ENCODE measurements at regions not wholly inside any gene's neighbourhood (a gene's known extent, or its start where the extent isn't known, plus 50 kb on each side); places are given as distances from the start of the nearest gene placed in this dataset.

DNA sequence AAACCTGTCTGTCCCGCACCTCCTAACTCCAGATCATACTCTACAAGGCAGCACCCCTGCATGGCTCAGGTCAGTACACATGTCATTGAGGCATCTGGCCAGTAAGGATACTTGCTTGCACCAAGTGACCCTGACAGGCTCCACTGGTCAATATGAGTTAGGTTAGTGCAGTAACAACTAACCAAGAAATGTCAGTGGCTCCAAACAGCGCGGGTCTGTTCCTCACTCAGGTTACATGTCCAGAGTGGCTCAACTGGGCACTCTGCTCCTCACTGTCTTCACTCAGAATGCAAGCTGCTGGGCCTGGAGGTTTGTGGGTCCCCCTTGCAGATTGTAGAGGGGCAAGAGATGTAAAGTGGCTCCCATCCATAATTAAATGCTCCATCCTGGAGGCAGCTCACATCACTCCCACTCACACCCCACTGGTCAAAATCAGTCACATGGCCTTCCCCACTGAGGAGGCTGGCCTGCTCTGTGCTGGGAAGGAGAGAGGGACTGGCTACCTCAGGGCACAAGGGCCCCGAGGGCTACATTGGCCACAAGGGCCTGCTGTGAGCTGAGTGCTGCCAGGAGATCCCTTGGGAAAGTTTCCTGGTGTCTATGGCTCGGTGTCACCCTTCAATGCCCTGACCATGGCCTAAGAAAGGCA lies 109.1 kb upstream of the GDF10 start:
- no peak for DNase-seq

GRCh38 chr10:47192273-47192672 lies 107.7 kb upstream of the GDF10 start:
- no peak for DNase-seq

- DNase-seq = no peak
Measured at GRCh38 chr10:47193666-47194065, 106.3 kb upstream of the GDF10 start.

GRCh38 chr10:47195274-47195885 lies 104.6 kb upstream of the GDF10 start:
- DNase-seq = no peak

DNA sequence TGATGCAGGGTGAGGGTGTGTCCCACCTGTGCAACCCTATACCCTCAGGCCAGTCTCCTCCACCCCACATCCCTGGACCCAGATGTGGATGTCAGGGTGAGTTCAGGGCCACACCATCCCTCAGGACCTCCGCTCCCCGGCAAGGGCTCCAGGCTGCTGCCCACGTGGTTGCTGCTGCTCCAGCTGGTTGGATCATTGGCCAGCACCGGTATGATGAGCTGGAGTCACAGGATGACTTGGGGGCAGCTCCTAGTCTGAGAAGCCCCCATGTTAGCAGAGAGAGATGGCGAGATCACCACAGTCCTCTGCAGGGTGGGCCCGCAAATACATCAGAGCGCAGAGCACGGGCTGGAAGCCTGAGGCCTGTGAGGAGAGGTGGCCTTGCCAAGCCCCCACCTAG lies 103.3 kb upstream of the GDF10 start:
- no peak for DNase-seq

DNA sequence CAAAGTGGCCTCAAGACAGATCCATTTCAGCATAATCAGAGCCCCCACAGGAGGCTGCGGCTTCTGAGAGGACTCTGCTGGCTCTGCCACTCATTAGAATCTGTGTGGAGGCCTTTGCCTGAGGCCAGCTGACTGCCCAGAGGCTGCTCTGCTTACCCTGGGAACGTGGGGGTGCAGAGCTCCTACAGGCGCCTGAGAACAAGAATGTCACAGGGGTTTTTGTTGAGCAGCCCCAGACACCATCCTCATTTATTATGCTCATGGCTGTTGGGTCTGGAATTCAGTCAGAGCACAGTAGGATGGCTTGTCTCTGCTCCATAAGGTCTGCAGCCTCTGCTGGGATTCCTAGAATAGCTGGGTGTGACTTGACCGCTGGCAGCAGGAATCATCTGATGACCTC lies 101.8 kb upstream of the GDF10 start:
- DNase-seq = no peak

DNA sequence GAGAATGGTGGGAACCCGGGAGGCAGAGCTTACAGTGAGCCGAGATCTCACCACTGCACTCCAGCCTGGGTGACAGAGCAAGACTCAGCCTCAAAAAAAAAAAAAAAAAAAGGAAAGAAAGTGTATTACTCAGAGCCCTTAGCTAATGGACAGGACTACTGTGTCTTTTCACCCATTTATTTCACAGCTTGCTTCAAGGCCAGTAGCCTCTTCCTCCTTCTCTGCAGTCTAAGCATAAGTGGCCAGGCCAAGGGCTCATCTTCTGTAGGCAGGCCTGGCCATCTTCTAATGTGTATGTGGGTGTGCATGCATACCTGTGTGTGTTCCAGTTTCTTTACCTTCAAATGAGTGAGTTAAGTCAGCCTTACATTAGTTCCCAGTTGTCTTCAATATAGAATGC lies 94.8 kb upstream of the GDF10 start:
- DNase-seq = no peak

- DNase-seq = no peak
Measured at GRCh38 chr10:47206449-47207280, 93.3 kb upstream of the GDF10 start.

GRCh38 chr10:47207281-47207615 lies 92.7 kb upstream of the GDF10 start:
- DNase-seq = no peak

- no peak for DNase-seq
Measured at GRCh38 chr10:47207894-47208469, 92.0 kb upstream of the GDF10 start.

DNA sequence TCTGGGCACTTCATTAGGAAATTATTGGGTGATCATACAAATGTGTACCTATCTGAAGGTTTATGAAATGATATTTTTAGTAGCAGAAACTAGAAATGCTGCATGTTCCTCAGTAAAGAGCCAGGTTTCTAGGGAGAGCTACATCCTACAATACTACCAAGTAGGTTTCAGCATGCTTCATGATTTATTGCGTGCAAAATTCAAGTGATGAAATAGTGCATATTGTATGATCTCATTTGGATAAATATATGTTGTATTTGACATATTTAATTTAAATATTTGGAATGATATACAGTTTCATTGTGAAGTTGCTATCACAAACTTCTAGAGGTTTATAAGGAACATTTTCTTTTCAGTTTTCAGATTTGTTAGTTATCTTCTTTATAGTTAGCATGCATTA lies 90.5 kb upstream of the GDF10 start:
- no peak for DNase-seq

DNA sequence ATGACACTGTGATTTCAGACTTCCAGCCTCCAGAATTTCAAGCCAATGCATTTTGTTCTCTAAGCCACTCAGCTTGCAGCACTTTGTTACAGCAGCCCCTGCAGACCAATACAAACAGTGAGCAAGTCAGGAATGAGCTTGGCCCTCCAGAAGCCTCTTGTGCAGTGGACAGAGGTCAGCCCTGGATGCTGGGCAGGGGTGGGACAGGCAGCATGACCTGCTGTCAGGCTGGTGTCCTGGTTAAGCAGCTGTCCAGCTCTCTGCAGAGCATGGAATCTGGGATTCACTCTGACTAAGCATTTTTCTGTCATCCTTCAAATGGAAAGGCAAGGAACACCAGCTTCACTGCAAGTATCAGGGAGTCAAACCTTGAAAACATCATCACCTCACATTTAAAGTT lies 85.5 kb upstream of the GDF10 start:
- DNase-seq = no peak

DNA sequence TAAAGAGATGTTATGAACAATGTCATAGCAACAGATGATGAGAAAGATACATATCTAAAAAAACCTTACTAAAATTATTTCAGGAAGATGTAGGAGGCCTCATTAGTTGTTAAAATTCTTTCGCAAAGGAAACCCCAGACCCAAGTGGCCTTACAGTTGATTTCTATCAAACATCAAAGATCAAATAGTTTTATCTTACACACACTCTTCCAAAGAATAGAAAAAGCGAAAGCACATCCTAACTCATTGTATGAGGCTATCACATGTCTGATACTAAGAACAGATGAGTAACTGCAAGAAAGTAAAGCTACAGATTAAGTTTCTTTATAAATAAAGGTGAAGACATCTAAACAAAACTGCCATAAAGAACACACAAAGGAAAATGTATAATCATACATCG lies 82.9 kb upstream of the GDF10 start:
- DNase-seq = no peak

GRCh38 chr10:47218803-47219202 lies 81.2 kb upstream of the GDF10 start:
- no peak for DNase-seq

- DNase-seq = no peak
Measured at GRCh38 chr10:47222461-47222860, 77.5 kb upstream of the GDF10 start.

DNA sequence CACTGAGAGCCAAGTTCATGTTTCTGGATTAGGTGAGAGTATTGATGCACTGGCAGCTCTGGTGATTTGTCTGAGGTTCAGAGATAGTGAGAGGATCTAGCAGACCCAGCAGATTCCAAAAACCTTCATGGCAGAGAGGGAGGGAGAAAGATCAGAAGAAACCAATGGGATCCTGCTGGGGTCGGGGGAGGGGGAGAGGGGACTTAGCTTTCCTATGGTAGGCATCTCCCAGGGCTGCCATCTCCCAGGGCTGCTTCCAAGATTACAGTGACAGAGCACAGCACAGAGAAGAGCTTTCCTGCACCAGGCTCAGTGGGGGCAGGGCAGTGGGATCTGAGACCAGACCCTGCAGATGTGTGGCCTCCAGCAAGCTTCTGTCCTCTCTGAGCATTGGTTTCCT lies 76.8 kb upstream of the GDF10 start:
- DNase-seq = no peak

DNA sequence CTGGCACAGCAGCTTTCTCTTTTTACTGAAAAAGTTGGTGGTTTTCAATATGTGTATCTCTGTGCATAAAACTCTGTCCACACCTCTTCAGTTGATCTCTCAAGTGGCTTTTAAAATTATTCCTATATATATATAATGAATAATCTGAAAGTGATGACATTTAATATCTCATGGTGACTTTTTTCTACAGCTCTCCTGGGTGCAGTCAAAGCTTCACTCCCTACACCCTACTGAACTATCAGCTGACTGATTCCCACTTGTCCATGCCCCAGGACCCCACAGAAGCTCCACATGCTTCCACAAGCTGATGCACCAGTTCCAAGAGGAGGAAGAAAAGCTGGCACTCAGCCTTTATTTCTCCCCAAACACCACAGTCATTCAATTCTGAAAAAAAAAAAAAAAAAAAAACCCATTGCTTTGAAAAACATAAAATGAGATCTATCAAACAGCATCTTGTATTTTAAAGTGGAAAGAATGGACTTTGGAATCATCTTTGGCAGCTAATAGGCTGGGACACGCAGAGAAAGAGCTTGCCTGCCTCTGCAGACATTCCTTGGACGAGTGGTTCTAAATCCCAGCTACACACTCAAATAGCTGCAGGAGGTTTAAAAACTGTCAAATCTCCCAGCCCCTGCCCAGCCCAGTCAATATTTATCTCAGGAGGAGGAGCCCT lies 75.3 kb upstream of the GDF10 start:
- DNase-seq = no peak

DNA sequence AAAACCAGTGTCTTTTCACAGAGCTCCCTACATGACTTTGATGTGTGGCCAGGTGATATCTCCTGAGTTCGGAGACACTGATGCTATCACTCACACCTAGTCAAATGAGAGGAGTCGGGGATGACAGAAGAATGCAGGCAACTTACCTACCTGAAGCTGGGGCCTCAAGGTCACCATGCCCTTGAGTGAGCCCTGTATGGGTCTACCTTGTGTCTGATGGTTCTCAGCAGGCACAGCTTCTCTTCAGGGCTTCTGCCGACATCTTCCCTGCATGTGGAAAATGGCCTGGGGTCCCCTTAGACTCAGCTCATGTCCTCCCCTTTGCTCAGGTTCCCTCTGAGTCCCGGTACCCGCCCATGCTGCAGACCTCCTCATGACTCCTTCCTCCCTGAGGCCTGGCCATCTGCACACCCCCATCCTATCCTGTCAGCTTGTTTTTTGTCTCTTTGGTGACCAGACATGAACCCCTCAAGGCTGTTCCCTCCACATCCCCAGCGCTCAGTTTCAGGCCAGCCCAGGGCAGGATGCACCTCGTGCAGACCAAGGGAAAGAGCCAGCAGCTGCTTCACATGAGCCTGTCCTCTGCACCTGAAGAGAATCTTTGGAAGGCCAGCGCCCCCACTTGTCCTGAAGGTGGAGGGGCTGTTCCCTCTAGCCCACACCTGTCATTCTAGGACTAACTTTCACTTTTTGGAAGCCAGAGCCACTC lies 74.6 kb upstream of the GDF10 start:
- DNase-seq = no peak

DNA sequence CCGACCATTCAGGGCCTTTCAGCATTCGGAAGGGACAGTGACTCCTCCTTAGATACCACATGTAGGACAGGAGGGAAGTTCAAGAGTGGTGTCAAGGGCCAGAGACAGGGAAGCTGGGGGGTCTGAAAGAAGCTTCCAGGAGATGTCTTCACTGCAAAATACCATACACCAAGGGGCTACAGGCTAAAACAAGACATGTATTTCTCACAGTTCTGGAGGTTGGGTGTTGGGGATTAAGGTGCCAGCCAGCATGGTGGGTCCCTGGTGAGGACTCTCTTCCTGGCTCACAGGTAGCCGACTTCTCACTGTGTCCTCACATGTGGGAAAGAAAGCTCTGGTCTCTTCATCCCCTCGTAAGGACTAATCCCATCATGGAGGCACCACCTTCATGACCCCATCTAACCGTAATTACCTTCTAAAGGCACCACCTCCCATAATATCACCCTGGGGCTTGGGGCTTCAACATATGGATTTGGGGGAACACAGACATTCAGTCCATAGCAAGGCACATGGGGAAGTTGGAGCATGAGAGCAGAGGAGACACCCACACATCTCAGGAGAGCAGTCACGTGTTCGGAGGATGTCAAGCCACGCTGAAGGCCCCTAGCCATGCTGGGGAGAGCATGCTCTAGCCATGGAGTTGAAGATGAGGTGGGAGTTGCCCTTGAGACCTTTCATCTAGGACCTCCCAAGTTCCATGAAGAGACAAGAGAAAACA lies 73.9 kb upstream of the GDF10 start:
- no peak for DNase-seq

GRCh38 chr10:47230482-47230881 lies 69.5 kb upstream of the GDF10 start:
- DNase-seq = no peak

DNA sequence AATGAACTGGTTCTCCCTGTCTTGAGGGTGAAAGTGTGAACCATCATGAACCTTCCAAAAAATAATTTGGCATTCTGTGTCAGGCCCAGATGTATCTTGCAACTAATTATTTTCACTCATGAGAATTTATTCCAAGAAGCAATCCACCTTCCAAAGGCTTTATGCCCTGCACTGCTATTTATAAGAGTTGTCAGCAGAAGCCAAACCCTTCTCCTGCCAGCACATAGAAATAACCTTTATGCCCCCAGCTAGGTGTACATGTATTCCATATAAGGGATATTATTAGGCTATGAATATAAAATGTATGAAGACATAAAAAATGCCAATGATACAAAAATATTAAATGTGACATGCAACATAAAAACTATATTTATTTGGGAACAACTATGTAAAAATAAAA lies 69.0 kb upstream of the GDF10 start:
- no peak for DNase-seq

Data from left kidney (tissue), 1 donor.